GM19023 (cell line): ENCODE measurements at regions not wholly inside any gene's neighbourhood (a gene's known extent, or its start where the extent isn't known, plus 50 kb on each side); places are given as distances from the start of the nearest gene placed in this dataset.

Experiments used
- ATAC-seq: cut with Tn5 transposase; IDR thresholded peaks from one replicate; pipeline ENCODE4 v1.9.1; 2021; ENCODE audit warnings: mild to moderate bottlenecking, moderate library complexity; ENCODE audit not compliant: unreplicated experiment

GRCh38 chr12:116381240-116381743 is 103.8 kb upstream of the MED13L start:
- ATAC-seq, result no peak

- ATAC-seq, result no peak
Observed at GRCh38 chr12:116381744-116382685, 104.5 kb upstream of the MED13L start.

GRCh38 chr12:116382686-116383530 is 105.4 kb upstream of the MED13L start:
- ATAC-seq, result no peak

- ATAC-seq, result no peak
Observed at GRCh38 chr12:116384175-116384574, 106.7 kb upstream of the MED13L start.

GRCh38 chr12:116384691-116385485 is 107.4 kb upstream of the MED13L start:
- no peak for ATAC-seq

- no peak for ATAC-seq
Observed at GRCh38 chr12:116385486-116386217, 108.2 kb upstream of the MED13L start.

GRCh38 chr12:116389326-116389725 is 111.8 kb upstream of the MED13L start:
- no peak for ATAC-seq

- no peak for ATAC-seq
Observed at GRCh38 chr12:116389990-116390389, 112.5 kb upstream of the MED13L start.

- no peak for ATAC-seq
Observed at GRCh38 chr12:116390401-116391335, 113.2 kb upstream of the MED13L start.

GRCh38 chr12:116391501-116391900 is 114.0 kb upstream of the MED13L start:
- ATAC-seq, result no peak

GRCh38 chr12:116392061-116392460 is 114.6 kb upstream of the MED13L start:
- no peak for ATAC-seq

GRCh38 chr12:116393255-116393654 is 115.8 kb upstream of the MED13L start:
- no peak for ATAC-seq

GRCh38 chr12:116393859-116394650 is 116.6 kb upstream of the MED13L start:
- no peak for ATAC-seq

GRCh38 chr12:116395396-116395795 is 117.9 kb upstream of the MED13L start:
- no peak for ATAC-seq

- no peak for ATAC-seq
Observed at GRCh38 chr12:116397148-116397547, 119.7 kb upstream of the MED13L start.

GRCh38 chr12:116398193-116398592 is 120.7 kb upstream of the MED13L start:
- no peak for ATAC-seq

- ATAC-seq, result no peak
Observed at GRCh38 chr12:116399055-116399454, 121.6 kb upstream of the MED13L start.
